ENCODE measurements at regions not wholly inside any gene's neighbourhood (a gene's known extent, or its start where the extent isn't known, plus 50 kb on each side); places are given as distances from the start of the nearest gene placed in this dataset.

DNA sequence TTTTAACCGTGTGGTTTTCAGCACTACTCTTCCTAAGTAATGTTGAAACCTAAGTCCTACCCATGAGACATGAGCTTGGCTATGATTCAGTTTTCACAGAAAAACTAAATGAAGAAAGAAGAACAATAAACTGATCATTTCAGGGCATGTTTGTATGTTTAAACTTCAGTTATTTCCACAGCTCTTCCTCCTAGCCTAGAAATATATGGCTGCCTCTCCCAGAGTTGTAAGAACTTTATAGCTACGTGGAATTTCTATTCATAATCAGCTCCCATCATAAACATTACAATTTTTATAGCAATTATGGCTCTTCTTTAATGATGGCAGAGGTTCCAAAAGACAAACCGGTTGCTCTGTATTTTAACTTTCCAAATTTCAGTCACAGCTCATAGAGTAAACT is 314.7 kb upstream of the ADAMTSL1 start:
- DNase-seq, result no peak

DNA sequence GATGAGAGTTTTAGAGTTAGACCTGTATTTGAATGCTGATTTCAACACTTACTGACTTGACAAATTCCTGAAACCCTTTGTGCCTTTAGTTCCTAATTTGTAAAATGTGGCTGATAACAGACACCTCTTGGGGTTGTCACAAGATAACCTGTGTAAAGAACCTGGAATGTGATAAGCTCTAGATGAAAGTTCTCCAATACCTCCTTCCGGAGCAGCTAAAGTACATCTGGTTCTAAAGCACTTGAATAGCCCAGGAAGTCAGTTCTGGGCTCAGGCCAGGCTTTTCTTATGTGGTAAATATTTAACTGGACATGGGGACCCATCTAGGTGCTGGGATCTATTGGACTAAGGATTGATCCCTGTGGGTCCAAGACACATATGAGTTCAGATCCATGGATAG is 310.8 kb upstream of the ADAMTSL1 start:
- no peak for DNase-seq

DNA sequence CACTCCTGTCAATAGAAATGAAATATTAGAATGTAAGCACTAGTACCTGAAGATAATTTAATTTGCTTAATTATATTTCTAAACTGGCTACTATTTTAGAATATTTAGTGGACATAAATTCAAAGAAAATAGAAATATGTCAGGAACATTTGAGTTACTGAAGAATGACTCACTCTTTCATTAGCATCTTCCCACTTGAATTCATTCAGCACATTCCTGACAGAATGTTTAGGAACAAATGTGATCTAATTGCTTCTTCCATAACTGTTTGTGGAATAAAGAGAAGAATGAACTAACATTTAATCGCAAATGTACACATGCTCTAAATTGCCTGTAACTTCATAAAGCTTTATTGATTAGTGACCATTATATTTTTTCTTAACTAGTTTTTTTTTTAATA is 306.2 kb upstream of the ADAMTSL1 start:
- no peak for DNase-seq

DNA sequence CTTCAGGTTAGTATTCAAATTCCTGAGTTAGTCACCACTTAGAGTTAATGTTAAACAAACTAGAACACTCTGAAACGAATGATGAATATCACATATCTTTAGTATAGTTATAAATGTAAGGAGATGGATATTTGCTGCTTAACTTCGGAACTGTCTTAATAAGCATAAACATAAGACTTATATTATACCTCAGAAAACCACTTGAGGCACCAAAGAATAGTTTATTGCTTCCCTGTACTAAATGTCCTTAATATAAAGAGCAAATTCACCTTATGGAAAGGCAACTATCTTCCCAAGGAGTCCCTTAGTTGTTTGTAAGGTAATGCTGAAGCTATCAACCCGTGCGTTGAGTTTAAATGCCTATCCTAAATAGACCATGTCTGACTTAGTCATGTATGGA is 300.0 kb upstream of the ADAMTSL1 start:
- DNase-seq, result no peak

DNA sequence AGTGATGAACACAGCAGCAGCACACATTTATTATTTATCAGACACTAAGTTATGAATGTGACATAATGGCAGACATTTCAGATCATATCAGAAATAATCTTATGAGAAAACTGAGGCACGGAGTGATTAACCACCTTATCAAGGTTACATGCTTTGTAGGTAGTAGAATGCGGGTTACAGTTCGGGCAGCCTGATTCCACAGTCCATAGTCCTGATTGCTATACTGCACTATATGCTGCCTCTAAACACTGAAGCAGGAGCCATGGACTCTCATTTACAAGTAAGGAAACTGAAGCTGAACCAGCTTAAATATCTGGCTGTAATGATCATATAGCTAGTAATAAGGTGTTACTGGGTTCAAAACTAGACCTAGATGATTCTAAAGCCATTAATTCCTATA is 291.3 kb upstream of the ADAMTSL1 start:
- no peak for DNase-seq

DNA sequence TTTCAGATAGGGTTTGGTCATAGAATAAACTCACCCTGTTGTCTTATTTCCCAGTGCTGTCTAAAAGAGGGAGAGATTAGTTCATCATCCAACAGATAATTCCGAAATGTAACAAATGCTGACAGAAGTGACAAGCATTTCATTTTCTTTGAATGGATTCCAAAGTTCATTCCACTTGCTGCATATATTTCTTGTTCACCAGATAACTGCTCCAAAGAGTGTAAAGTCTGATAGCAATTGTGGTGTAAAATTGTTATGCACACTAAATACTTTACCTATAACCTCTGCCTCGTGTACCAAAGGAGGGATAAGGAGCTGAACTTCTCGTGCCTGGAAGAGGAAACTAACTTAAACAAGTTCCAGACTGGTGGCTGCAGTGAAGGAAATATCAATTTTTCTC is 290.0 kb upstream of the ADAMTSL1 start:
- DNase-seq, result no peak

DNA sequence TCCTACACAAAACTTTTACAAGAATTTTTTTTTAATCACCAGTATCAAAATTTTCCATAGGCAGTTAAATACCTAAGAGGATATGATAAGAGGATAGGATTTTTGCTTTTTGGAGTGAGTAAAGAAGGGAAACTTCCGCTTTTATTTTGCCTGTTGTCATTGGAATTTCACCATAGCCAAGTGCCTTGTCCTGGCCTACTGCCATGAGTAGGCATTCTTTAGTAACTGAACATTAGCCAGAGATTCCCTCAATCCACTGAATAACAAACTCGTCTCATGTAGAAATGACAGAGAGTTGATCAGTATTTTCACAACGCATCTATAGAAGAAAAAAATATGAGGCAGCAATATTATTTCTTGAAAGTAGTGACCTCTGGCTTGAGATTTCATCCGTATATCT is 289.6 kb upstream of the ADAMTSL1 start:
- DNase-seq, result no peak

DNA sequence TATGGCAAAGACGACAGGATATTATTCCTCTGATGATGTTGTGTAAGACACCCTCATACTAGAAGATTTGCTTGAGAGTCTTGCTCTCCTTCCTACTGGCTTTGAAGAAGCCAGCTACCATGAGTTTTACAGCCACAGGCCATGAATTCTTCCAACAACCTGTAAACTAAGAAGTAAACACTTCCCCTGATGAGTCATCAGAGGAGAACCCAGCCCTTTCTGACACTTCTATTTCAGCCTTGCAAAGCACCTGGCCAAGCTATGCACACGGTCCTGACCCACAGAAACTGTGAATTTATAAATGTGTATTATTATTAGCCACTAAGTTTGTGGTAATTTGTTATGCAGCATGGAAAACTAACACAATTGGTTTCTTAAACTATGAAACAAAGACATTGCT is 288.8 kb upstream of the ADAMTSL1 start:
- no peak for DNase-seq

DNA sequence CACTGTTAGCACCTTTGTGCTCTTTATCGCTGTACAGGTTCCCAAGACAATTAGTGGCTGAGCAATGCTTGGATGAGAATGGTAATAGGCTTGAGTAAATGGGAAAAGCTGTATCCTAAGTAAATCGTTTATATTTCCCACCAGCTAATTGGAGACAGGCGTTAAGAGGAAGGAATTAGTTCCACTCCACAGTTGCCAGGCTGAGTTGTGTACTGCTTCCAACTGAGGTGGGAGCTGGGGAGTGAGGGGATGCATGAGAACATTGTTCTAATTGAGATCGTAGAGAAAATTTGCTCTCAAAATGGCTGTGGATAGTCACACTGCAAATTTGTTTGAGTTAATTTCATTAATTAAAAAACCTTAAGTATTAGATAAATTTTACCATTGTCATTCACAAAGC is 285.0 kb upstream of the ADAMTSL1 start:
- no peak for DNase-seq

DNA sequence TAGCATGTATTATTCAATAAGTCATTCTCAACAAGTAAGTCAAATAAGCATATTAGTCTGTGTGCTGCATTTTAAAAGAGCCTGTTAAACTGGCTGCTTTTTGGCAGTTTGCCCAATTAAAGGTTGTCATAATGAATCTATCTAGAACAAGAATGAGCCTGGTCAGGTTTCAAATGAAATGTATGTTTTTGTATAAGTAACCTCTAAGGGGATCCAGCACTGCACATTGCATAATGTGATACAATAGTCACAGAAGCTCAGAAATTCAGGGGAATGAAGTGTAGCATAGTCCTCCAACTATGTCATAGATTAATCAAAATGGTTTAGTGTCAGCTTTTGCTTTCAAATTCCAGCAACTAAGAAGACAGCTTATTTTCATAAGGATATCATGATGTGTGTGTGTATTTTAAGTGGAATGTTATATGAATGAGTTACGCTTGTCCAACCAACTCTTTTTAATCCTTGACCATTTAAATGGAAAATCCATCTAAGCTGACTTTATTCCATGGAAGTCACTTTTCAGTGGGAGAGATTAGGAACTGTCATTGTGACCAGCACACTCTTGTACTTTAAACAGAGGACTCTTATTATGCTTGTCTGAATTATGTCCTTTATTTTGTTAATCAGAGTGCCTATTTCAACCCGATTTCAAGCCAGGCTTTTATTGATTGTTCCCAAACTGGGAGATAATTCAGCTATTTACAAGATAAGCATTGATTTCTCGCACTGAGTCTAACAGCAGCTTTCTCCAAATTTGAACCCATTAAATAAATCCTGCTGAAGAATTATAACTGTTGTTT is 283.9 kb upstream of the ADAMTSL1 start:
- DNase-seq, result no peak

DNA sequence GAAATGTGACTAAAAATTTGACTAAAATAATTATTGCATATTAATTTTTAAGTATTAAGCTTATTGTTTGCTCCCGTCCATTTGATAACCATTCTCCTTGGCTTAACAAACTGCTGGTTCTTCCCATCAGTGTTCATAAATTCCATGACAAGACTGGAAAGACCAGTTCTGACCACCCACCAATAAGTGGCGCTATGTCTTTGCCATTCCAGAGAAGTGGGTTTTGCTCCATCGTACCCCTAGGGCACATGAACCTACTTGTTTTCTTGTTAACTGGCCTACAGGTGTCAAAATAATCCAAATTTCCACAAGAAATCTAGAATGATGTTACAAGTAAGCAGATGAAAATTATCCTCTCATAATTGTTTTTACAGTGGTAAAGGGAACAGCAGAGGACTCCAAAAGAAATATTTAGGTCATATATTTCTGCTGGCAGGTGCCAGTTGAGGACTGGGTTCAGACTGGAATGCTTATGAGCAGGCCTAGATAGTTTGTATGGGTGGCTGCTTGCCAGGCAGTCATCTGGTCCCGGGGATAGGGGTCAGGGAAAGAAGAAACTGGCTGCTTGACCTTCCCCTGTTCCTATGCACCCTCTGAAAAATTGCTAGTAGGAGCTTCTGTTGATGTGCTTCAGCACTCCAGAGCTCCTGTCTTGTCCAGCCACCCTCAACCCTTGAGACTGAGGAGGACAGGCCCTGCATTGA is 283.1 kb upstream of the ADAMTSL1 start:
- DNase-seq, result peak; percentile 8

DNA sequence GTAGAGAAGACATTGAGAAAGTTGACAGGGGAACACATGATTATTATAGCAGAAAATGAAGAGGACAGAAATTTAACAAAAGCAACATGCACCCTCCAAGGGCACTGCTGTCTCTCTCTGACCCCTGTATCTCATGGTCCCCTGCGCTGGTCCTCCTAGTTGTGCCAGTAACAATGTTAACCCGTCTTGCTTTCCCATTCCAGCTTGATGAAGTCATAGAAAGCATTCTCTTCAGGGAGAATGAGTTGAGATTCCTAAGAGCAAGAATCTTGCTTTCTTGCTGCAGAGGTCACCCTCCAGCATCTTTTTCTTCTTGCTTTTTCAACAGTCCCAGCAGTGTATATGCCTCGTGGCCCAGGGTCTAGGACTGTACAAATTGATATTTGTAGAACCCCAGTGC is 279.6 kb upstream of the ADAMTSL1 start:
- no peak for DNase-seq

DNA sequence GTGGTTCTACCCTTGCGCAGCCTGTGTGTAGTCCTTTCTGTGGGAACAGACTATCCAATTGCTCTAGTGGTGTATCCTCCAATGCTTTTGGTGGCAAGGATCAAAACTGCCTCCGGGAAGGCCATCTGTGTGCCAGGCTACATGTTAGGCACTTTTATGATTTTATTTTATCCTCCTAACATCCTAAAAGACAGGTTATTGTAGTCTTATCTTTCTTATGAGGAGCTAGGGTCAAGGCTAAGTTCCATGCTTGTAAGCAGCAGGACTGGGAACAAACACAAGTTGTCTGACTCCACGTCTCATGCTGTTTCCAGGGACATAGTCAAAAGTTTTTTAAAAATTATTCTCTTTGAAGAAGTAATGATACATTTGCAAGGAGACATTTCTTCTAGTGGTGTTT is 278.7 kb upstream of the ADAMTSL1 start:
- DNase-seq, result no peak

DNA sequence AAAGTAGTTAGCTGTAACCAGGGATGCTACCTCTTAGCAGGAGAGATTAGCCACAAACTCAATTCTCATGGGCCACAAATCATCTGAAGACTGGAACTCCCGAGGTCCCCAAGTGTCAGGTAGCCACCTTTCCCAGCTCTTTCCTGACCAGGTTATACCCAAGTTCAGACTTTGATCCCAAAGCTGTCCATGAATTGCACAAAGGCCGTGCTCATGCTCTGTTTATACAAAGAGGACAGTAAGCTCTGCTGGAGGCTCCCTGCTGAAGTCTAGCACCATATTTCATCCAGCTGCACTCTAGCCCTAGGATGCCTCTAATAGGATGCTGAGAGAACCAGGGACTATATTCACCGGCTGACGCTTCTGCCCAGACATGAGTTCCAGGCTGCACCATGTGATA is 271.0 kb upstream of the ADAMTSL1 start:
- DNase-seq, result no peak

DNA sequence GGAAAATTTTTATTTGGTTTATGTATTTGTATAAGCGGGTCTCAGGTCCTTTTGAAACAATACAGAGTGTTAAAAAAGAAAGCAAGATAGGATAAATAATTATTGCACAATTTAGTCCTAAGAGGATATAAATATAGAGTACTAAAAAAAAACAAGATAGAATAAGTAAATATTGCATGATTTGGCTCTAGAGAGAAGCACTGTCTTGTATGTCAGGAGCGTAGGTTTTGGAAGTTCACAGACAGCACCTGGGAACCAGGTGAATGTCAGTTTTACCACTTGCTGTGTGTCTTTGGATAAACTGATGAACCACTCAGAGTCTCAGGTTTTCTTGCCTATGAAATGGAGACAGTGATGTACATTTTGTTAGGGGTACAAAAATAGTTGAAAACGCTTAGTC is 266.2 kb upstream of the ADAMTSL1 start:
- DNase-seq, result no peak

DNA sequence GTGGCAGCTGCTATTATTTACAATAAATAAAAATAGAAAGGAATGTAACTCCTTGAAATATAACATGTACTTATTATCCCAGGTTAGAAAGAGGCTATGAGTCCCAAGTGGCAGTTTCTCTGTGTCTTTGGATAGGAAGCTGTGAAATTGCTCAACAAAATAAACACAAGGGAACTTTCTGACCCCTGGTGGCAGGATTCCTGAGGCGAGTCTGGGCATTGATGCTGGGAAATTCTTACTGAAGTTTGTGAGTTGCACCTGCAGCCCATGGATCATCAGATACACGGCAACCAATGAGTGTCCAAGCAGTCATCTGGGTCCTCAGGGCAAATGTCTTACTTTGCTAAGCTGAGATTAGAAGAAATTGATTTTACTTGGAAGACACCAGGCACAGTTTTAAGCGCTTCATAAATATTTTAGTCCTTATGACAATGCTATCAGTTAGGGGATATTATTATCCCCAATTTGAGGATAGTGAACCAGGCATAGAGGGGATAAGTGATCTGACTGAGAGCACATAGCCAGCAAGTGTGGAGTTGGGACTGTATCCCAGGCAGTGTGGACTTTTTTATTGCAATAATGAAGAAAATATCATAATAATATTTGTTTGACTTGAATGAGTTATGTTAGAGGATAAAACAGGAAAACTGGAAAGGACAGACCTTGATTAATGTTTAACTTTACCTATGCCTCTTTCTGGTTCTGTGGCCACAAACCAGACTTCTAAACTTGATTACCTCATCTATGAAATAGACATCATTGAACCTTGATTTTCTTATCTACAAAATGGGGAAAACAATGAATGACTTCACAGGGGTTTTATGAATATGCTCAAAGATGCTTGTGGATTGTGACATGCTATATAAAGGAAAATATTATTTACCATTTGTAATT is 265.5 kb upstream of the ADAMTSL1 start:
- peak; percentile 59 for DNase-seq

DNA sequence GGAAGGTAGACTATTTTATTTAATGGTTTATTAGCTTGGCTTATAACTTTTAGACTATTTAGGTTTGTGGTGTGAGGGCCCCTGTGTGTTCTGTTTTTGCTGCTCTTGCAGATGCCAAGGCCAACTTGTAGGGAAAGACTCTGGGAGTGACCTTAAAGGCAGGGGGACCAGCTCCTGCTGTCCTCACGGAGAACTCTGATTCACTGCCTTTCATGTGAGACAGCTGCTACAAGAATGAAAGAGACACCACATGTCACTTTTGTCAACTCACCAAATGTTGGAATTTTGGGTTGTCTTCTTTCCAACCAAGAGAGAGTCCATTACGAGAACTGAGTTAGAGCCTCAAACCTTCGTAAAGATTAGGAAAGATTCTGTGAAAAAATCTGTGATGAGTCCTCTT is 258.3 kb upstream of the ADAMTSL1 start:
- DNase-seq, result no peak

DNA sequence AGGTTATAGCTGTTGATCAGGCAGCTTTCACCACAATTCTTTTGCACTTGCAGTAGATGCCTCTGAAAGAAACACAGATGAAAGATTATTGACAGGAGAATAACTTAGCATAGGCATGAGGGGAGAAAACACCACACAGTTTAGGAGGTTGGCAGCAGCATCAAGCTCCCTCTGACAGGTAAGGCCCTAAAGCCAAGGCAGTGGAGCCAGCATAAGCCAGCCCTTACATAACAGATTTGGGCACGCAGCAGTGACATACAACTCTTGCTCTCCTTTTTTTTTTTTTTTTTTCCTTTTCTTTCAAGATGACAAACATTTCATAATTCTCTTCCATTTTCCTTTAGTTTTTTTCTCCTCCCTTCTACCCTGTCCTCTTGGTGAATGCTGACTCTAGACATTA is 257.6 kb upstream of the ADAMTSL1 start:
- DNase-seq, result no peak

DNA sequence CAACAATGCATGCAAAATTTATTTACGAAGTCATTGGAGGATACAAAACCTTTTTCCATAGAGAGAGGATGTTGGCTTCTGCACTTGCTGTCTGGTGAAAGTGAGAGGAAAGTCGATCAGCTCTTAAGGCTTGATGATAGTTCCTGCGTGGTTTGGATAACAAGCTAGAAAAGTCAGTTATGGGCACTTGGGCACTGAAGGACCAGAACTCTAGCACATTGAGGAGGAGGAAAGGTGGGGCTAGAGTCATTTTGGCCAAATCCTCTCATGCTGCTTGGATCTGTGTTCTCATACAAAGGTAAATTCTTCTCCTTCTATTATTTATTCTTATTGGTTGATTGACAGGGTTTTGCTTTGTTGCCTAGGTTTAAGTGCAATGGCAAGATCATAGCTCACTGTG is 245.9 kb upstream of the ADAMTSL1 start:
- no peak for DNase-seq

DNA sequence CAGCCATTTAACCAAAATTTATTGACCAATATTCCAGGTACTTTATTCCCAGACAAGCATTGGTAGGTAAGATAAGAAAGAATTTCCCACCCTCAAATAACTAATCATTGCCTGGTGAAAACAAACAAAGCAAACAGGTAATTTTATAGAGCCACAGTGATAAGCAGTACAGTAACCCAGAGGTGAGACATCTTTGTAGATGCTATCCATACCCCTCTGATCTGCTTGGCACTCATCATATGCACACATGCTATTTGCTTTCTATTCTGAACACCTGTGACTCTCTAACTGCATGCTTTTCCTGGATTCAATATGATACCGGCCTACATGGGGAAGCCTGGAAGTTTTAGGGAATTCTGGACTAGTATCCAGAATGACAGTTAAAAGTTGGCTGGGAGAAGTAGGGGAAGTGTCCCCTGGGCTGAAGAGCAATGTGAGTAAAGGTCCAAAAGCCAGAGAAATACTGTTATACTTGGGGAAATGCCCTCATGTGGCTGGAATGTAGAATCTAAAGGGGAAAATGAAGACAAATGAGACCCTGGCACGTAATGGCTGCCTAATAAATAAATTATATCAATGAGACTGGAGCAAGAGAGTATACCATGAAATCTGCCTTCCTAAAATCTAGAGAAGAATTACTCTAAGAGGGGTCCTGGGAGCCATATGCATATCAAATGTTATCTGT is 243.8 kb upstream of the ADAMTSL1 start:
- no peak for DNase-seq

DNA sequence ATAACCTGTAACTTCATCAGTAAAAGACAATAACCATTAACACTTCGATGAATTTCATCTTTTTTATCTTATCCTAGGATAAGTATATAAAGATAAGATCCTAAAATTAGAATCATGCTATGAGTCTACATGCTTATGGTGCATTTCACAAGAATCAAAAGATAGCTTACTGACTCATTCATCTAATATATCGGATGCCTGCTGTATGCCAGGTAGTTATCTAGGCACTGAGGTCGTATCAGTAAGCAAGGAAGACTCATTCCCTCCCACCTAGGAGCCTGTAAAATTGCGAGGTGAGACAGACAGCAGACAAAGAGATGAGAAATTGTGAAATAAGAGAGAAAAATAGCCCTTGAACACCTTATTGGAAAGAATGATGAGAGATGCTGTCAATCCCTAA is 240.6 kb upstream of the ADAMTSL1 start:
- DNase-seq, result no peak

DNA sequence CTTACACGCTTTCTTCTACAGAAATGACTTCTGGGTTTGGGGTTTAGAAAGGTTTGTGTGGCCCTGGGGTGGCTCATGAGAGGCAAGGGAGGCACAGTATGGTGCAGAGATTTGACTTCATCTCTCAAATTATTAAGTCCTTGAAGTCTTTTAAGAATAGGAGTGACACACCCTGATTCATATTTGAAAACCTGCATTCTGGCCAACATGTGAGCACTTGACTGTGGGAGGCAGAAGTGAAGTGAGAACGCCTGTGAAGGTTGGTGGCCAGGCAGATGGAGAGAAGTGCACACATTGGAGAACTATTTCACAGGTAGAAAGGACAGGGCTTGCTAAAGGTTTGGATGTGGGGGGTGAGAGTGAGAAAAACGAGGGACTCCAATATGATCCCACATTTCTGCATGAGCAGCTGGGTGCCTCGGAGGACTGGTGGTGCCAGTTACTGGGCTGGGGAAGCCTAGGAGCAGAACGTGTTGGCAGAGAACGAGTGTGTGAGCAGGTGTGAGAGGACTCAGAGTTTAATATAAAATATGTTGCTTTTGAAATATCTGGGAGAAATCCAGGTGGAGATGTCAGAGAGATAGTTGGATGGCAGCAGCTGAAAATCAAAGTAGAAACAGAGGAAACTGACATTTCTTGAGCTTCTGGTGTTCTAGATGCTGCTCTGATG is 240.0 kb upstream of the ADAMTSL1 start:
- DNase-seq, result no peak

Data from dermis blood vessel endothelial cell (primary cell).